ENCODE measurements at regions not wholly inside any gene's neighbourhood (a gene's known extent, or its start where the extent isn't known, plus 50 kb on each side); places are given as distances from the start of the nearest gene placed in this dataset.
A peak's percentile ranks its signal among the peaks of the same experiment; 100 is the strongest.

DNA sequence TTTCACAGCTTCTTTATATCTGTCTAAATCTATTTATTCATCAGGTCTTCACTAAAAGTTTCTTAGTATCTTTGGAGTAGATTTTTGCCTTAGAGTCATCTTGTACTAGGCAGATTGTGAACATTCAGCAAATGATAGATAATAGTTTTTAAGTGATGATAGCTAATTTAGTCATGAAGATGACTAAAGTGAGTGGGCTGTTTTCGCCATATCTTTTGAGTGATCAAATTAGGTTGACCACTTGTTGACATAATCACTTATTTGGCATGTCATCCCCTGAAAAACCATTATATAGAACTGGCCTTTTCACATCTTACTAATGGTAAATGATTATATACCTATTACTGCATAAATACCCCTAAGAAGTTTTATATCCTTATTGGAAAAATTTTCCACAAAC, 999.2 kb downstream of the PCDH17 start:
- peaks cover 0 to 21% (median 2%) of the 10 kb centered on the region in 7 donors for H3K9me3 Mint-ChIP-seq
- H3K4me3 ChIP-seq (ENCODE audit: low read depth, low read length): no peak overlapping the region
- H3K4me1 Mint-ChIP-seq: no peaks in the 10 kb centered on the region
- H3K4me3 Mint-ChIP-seq: no peak overlapping the region
- DNase-seq (no peak), ATAC-seq (ENCODE audit: low read depth in 2 of 2) (no peak)
- peaks cover 0 to 6% of the 10 kb centered on the region in 2 experiments for H3K9me3 ChIP-seq (ENCODE audit: control insufficient read depth in 2 of 2, low read length in 2 of 2)
- H3K27ac Mint-ChIP-seq: no peak overlapping the region
- no peak overlapping the region for H3K27ac ChIP-seq (ENCODE audit: insufficient read depth, low read length, poor library complexity, severe bottlenecking)
- H3K27me3 Mint-ChIP-seq: no peaks in the 10 kb centered on the region
- no peaks in the 10 kb centered on the region for H3K36me3 Mint-ChIP-seq
- H3K36me3 ChIP-seq (ENCODE audit: control insufficient read depth, insufficient read depth, low read length): no peaks in the 10 kb centered on the region
- H3K4me1 ChIP-seq (ENCODE audit: control insufficient read depth, insufficient read depth, low read length, poor library complexity, severe bottlenecking): no peaks in the 10 kb centered on the region
- H3K27me3 ChIP-seq (ENCODE audit: control insufficient read depth, insufficient read depth, low read length): no peaks in the 10 kb centered on the region

DNA sequence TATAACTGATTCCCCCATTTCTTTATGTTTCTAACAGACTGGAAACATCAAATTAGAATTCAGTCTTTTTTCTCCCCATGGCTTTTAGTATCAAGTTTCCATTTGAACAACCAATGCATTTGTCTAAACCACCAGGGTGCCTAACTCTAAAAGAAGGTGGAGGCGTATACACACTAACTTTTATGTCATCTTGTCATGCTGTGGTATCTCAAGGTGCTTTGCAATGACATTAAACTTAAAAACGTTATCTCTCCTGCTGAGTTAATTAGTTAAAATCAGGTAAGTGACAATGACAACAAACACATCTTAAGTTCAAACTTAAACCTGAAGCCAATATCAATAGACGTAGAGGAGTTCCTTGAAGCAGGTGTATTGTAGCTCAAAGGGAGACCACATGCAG, 1001.7 kb downstream of the PCDH17 start:
- Histone ChIP-seq H3K27ac (ENCODE audit: insufficient read depth, low read length, poor library complexity, severe bottlenecking) (no peak overlapping the region), H3K27me3 (ENCODE audit: control insufficient read depth, insufficient read depth, low read length) (no peaks in the 10 kb centered on the region), H3K4me3 (ENCODE audit: low read depth, low read length) (no peak overlapping the region), H3K9me3 (ENCODE audit: control insufficient read depth in 2 of 2, low read length in 2 of 2) (no peaks in the 10 kb centered on the region), H3K36me3 (ENCODE audit: control insufficient read depth, insufficient read depth, low read length) (no peaks in the 10 kb centered on the region), H3K4me1 (ENCODE audit: control insufficient read depth, insufficient read depth, low read length, poor library complexity, severe bottlenecking) (no peaks in the 10 kb centered on the region)
- no peak for ATAC-seq (ENCODE audit: low read depth in 2 of 2)
- Mint-ChIP-seq H3K27me3 (no peaks in the 10 kb centered on the region), H3K36me3 (no peaks in the 10 kb centered on the region), H3K27ac (no peak overlapping the region), H3K4me3 (no peak overlapping the region), H3K4me1 (no peaks in the 10 kb centered on the region), H3K9me3 (peaks cover 0 to 5% (median 1%) of the 10 kb centered on the region in 7 donors)
- no peak for DNase-seq

DNA sequence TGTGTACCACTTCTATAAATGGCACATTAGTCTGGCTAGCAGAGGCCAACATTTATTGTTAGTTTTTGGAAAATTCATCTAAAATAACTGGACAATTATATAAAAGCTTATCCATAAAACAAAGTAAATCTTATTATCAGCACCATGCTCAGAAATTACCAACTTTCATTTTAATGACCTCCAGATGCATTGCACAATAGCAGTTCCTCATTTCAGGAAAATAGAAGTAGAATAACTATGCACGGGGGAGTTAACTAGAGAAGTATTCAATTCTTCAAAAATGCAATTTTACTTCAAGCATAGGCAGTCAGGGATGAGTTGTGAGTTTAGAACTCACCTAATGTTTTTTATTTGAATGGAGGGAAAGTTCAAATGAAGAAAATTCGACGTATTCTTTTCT, 1023.5 kb downstream of the PCDH17 start:
- H3K4me3 ChIP-seq (ENCODE audit: low read depth, low read length): no peak overlapping the region
- DNase-seq (no peak), ATAC-seq (ENCODE audit: low read depth in 2 of 2) (no peak)
- no peaks in the 10 kb centered on the region for H3K27me3 Mint-ChIP-seq
- no peak overlapping the region for H3K27ac Mint-ChIP-seq
- H3K4me1 Mint-ChIP-seq: no peaks in the 10 kb centered on the region
- peaks cover 1 to 19% (median 4%) of the 10 kb centered on the region in 7 donors for H3K9me3 Mint-ChIP-seq
- H3K27ac ChIP-seq (ENCODE audit: insufficient read depth, low read length, poor library complexity, severe bottlenecking): no peak overlapping the region
- H3K4me1 ChIP-seq (ENCODE audit: control insufficient read depth, insufficient read depth, low read length, poor library complexity, severe bottlenecking): no peaks in the 10 kb centered on the region
- H3K36me3 ChIP-seq (ENCODE audit: control insufficient read depth, insufficient read depth, low read length): no peaks in the 10 kb centered on the region
- no peaks in the 10 kb centered on the region for H3K36me3 Mint-ChIP-seq
- no peaks in the 10 kb centered on the region for H3K27me3 ChIP-seq (ENCODE audit: control insufficient read depth, insufficient read depth, low read length)
- no peak overlapping the region for H3K4me3 Mint-ChIP-seq
- H3K9me3 ChIP-seq (ENCODE audit: control insufficient read depth in 2 of 2, low read length in 2 of 2): no peaks in the 10 kb centered on the region

DNA sequence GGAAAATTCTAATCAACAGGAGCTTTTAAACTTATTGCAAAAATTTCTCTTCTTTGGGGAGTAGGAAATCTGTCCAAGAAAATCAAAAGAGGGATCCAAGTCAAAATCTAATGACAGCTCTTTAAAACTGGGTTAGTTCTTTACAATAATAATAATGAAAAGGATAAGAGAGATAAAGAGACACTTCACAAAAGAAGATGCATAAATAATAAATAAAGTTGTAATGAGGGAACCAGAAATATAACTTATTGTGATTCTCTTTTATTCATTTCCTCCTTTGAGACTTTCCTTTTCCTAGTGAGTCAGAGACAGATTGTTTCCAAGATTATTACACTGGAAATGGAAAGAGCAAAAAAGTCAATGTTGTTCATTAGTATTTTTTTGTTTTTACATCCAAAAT, 1029.3 kb downstream of the PCDH17 start:
- Histone ChIP-seq H3K4me1 (ENCODE audit: control insufficient read depth, insufficient read depth, low read length, poor library complexity, severe bottlenecking) (no peaks in the 10 kb centered on the region), H3K27ac (ENCODE audit: insufficient read depth, low read length, poor library complexity, severe bottlenecking) (no peak overlapping the region), H3K27me3 (ENCODE audit: control insufficient read depth, insufficient read depth, low read length) (no peaks in the 10 kb centered on the region), H3K4me3 (ENCODE audit: low read depth, low read length) (no peak overlapping the region), H3K36me3 (ENCODE audit: control insufficient read depth, insufficient read depth, low read length) (no peaks in the 10 kb centered on the region), H3K9me3 (ENCODE audit: control insufficient read depth in 2 of 2, low read length in 2 of 2) (no peaks in the 10 kb centered on the region)
- H3K4me3 Mint-ChIP-seq: no peak overlapping the region
- H3K36me3 Mint-ChIP-seq: no peaks in the 10 kb centered on the region
- H3K4me1 Mint-ChIP-seq: no peaks in the 10 kb centered on the region
- DNase-seq (no peak), ATAC-seq (ENCODE audit: low read depth in 2 of 2) (no peak)
- peaks cover 0 to 11% (median 4%) of the 10 kb centered on the region in 7 donors for H3K9me3 Mint-ChIP-seq
- H3K27ac Mint-ChIP-seq: no peak overlapping the region
- no peaks in the 10 kb centered on the region for H3K27me3 Mint-ChIP-seq

DNA sequence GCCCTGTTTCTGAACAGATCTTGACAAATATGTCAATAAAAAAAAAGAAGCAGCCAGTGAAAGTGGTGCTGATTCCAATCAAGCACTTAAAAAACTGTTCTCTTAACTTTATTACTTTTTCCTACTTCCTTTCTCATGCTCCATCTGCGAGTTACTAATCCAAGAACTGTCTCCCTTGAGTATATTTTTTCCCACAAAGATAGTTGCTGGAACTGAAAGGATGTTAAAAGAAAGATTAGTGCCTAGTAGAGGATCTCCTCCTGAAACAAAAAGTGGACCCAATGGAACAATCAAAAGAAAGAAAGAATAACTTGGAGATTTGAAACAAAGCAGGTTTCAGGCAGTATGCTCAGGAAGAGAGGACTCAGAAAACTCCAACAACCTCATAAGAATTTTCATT, 1034.8 kb downstream of the PCDH17 start:
- H3K4me1 Mint-ChIP-seq: no peaks in the 10 kb centered on the region
- H3K27me3 ChIP-seq (ENCODE audit: control insufficient read depth, insufficient read depth, low read length): no peaks in the 10 kb centered on the region

GRCh38 chr13:58667096-58667495, 1035.6 kb downstream of the PCDH17 start:
- Histone ChIP-seq H3K9me3 (ENCODE audit: control insufficient read depth in 2 of 2, low read length in 2 of 2) (peaks cover 0 to 2% of the 10 kb centered on the region in 2 experiments), H3K4me3 (ENCODE audit: low read depth, low read length) (no peak overlapping the region), H3K36me3 (ENCODE audit: control insufficient read depth, insufficient read depth, low read length) (no peaks in the 10 kb centered on the region), H3K27me3 (ENCODE audit: control insufficient read depth, insufficient read depth, low read length) (no peaks in the 10 kb centered on the region), H3K27ac (ENCODE audit: insufficient read depth, low read length, poor library complexity, severe bottlenecking) (no peak overlapping the region), H3K4me1 (ENCODE audit: control insufficient read depth, insufficient read depth, low read length, poor library complexity, severe bottlenecking) (no peaks in the 10 kb centered on the region)
- Mint-ChIP-seq H3K4me1 (no peaks in the 10 kb centered on the region), H3K9me3 (peaks cover 0 to 7% (median 0%) of the 10 kb centered on the region in 7 donors), H3K36me3 (no peaks in the 10 kb centered on the region), H3K27me3 (no peaks in the 10 kb centered on the region), H3K4me3 (no peak overlapping the region), H3K27ac (no peak overlapping the region)
- ATAC-seq (ENCODE audit: low read depth in 2 of 2) (no peak), DNase-seq (no peak)

More for the DNA sequence above, 1034.8 kb downstream of the PCDH17 start:
- no peak overlapping the region for H3K27ac ChIP-seq (ENCODE audit: insufficient read depth, low read length, poor library complexity, severe bottlenecking)
- peaks cover 0 to 2% of the 10 kb centered on the region in 2 experiments for H3K9me3 ChIP-seq (ENCODE audit: control insufficient read depth in 2 of 2, low read length in 2 of 2)
- DNase-seq: no peak
- Mint-ChIP-seq H3K36me3 (no peaks in the 10 kb centered on the region), H3K27me3 (no peaks in the 10 kb centered on the region), H3K27ac (no peak overlapping the region), H3K4me3 (no peak overlapping the region), H3K9me3 (peaks cover 0 to 7% (median 0%) of the 10 kb centered on the region in 7 donors)
- H3K4me1 ChIP-seq (ENCODE audit: control insufficient read depth, insufficient read depth, low read length, poor library complexity, severe bottlenecking): no peaks in the 10 kb centered on the region
- ATAC-seq (ENCODE audit: low read depth in 2 of 2): no peak
- H3K4me3 ChIP-seq (ENCODE audit: low read depth, low read length): no peak overlapping the region
- H3K36me3 ChIP-seq (ENCODE audit: control insufficient read depth, insufficient read depth, low read length): no peaks in the 10 kb centered on the region

- no peaks in the 10 kb centered on the region for H3K4me1 ChIP-seq (ENCODE audit: control insufficient read depth, insufficient read depth, low read length, poor library complexity, severe bottlenecking)
- DNase-seq: no peak
- H3K27ac ChIP-seq (ENCODE audit: insufficient read depth, low read length, poor library complexity, severe bottlenecking): no peak overlapping the region
- Mint-ChIP-seq H3K9me3 (peaks cover 1 to 12% (median 6%) of the 10 kb centered on the region in 7 donors), H3K4me1 (no peaks in the 10 kb centered on the region), H3K27ac (no peak overlapping the region), H3K4me3 (peak overlapping the region in 1 of 4 donors; percentile 5), H3K36me3 (no peaks in the 10 kb centered on the region), H3K27me3 (no peaks in the 10 kb centered on the region)
- H3K36me3 ChIP-seq (ENCODE audit: control insufficient read depth, insufficient read depth, low read length): no peaks in the 10 kb centered on the region
- H3K4me3 ChIP-seq (ENCODE audit: low read depth, low read length): no peak overlapping the region
- H3K27me3 ChIP-seq (ENCODE audit: control insufficient read depth, insufficient read depth, low read length): no peaks in the 10 kb centered on the region
- no peak for ATAC-seq (ENCODE audit: low read depth in 2 of 2)
- H3K9me3 ChIP-seq (ENCODE audit: control insufficient read depth in 2 of 2, low read length in 2 of 2): peaks cover 4 to 8% of the 10 kb centered on the region in 2 experiments
Observed at GRCh38 chr13:58680115-58680514, 1048.6 kb downstream of the PCDH17 start.

DNA sequence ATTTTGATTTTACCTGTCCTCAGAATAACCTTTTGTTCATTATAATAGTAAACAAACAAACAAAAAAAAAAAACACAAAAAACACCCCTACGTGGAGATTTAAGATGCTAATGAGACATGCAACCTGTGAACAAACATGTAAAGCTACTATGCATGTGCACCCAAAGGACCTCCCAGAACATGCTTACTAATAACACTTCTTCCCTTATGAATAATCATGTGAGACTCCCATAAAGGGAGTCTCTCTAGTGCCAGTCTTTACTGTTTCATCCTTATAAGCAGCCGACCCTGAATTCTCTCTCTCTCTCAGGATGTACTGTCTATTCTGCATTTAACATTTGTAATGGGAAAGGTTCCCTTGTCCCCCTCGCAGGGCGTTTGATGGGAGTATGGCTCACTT, 1051.1 kb downstream of the PCDH17 start:
- DNase-seq (no peak), ATAC-seq (ENCODE audit: low read depth in 2 of 2) (no peak)
- Histone ChIP-seq H3K4me1 (ENCODE audit: control insufficient read depth, insufficient read depth, low read length, poor library complexity, severe bottlenecking) (no peaks in the 10 kb centered on the region), H3K9me3 (ENCODE audit: control insufficient read depth in 2 of 2, low read length in 2 of 2) (peaks cover 4 to 10% of the 10 kb centered on the region in 2 experiments), H3K4me3 (ENCODE audit: low read depth, low read length) (no peak overlapping the region), H3K27me3 (ENCODE audit: control insufficient read depth, insufficient read depth, low read length) (no peaks in the 10 kb centered on the region), H3K27ac (ENCODE audit: insufficient read depth, low read length, poor library complexity, severe bottlenecking) (no peak overlapping the region), H3K36me3 (ENCODE audit: control insufficient read depth, insufficient read depth, low read length) (no peaks in the 10 kb centered on the region)
- H3K27ac Mint-ChIP-seq: no peak overlapping the region
- no peaks in the 10 kb centered on the region for H3K4me1 Mint-ChIP-seq
- no peak overlapping the region for H3K4me3 Mint-ChIP-seq
- H3K27me3 Mint-ChIP-seq: no peaks in the 10 kb centered on the region
- no peaks in the 10 kb centered on the region for H3K36me3 Mint-ChIP-seq
- peaks cover 1 to 12% (median 6%) of the 10 kb centered on the region in 7 donors for H3K9me3 Mint-ChIP-seq
